IPS-18a (cell line): ENCODE measurements at regions not wholly inside any gene's neighbourhood (a gene's known extent, or its start where the extent isn't known, plus 50 kb on each side); places are given as distances from the start of the nearest gene placed in this dataset.
"Not testable (repeated sequence)": the region's sequence is repeated elsewhere in the genome, so short reads cannot be mapped to it uniquely, and the experiment has no call there.

Experiments
- H3K27ac ChIP-seq: one replicate; pipeline ENCODE4 v1.5.1; 2013; ENCODE audit warnings: low read length
- H3K27me3 ChIP-seq: one replicate; pipeline ENCODE4 v1.6.1; 2013; ENCODE audit warnings: mild to moderate bottlenecking, low read length; ENCODE audit not compliant: control insufficient read depth, insufficient read depth
- H3K36me3 ChIP-seq: one replicate; pipeline ENCODE4 v1.6.1; 2013; ENCODE audit warnings: low read depth, low read length; ENCODE audit not compliant: control insufficient read depth
- H3K4me1 ChIP-seq: one replicate; pipeline ENCODE4 v1.6.1; 2013; ENCODE audit warnings: low read depth, low read length; ENCODE audit not compliant: control insufficient read depth
- H3K4me3 ChIP-seq: one replicate; pipeline ENCODE4 v1.5.1; 2013; ENCODE audit warnings: low read length
- H3K9ac ChIP-seq: one replicate; pipeline ENCODE4 v1.6.1; 2013; ENCODE audit warnings: mild to moderate bottlenecking, low read length, moderate library complexity
- H3K9me3 ChIP-seq: one replicate; pipeline ENCODE4 v1.6.1; 2013; ENCODE audit warnings: low read depth, low read length; ENCODE audit not compliant: control insufficient read depth

DNA sequence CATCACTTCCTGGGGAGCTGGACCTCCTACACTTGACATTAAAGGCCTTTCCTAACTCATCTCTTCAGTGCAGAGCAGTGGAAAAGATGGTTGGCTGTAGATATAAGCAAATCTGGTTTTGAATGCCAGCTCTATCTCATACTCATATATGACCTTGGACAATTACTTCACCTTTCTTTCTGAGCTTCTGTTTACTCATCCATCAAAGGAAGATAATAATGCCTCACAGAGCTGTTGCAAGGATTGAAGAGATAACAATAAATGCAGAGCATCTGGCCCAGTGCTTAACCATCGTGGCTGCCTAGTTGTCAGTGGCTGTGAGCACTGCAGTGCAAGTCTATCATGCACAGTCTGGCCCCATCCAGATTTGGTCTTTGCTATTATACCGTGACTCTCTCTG is 148.1 kb upstream of the EOLA2 start:
- H3K4me1 ChIP-seq, result no peaks in the 10 kb centered on the region
- H3K36me3 ChIP-seq, result no peaks in the 10 kb centered on the region
- H3K9me3 ChIP-seq, result peaks cover 10% of the 10 kb centered on the region
- no peak overlapping the region for H3K27ac ChIP-seq
- no peaks in the 10 kb centered on the region for H3K27me3 ChIP-seq
- no peak overlapping the region for H3K9ac ChIP-seq
- no peak overlapping the region for H3K4me3 ChIP-seq

DNA sequence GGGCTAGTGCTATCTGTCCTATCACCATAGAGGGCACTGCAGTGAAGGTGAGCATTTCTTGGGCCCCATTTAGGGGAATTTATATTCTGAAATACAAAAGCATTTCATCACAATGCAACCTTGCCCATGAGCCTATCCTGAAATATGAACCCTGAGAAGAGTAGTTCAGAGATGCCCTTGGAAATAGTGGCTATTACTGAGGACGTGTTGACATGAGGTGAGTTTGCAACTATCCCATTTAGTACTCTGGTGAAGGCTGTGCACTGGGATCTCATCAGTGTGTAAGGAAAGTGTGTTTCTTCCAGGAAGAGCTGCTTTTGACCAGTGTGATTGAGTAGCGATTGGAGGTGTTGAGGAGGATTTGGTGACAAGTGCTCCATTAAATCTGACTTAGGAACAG is 149.3 kb upstream of the EOLA2 start:
- no peak overlapping the region for H3K9ac ChIP-seq
- H3K9me3 ChIP-seq, result peaks cover 5% of the 10 kb centered on the region
- H3K27ac ChIP-seq, result no peak overlapping the region
- H3K36me3 ChIP-seq, result no peaks in the 10 kb centered on the region
- H3K4me3 ChIP-seq, result no peak overlapping the region
- H3K27me3 ChIP-seq, result no peaks in the 10 kb centered on the region
- H3K4me1 ChIP-seq, result no peaks in the 10 kb centered on the region

DNA sequence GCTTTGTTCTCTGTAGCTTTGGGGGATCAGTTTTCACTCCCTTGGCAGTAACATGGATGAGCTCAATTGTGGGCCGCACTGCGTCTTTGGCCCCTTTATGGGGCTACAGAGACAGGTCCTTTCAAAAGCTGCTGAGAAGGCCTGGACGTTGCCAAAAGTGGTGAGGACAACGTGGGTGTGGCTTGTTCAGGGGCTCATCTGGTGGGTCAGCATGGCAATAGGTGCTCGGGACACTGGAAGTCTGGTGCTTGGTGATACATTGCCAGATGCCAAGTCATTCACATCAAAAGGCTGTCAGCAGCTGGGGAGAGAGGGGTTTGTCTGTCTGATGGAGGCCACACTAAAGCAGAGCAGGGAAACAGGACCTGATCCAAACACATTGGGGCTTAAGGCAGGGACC is 149.8 kb upstream of the EOLA2 start:
- Histone ChIP-seq H3K9me3 (peaks cover under 1% of the 10 kb centered on the region), H3K36me3 (no peaks in the 10 kb centered on the region), H3K4me3 (no peak overlapping the region), H3K27ac (no peak overlapping the region), H3K4me1 (no peaks in the 10 kb centered on the region), H3K27me3 (no peaks in the 10 kb centered on the region), H3K9ac (no peak overlapping the region)

DNA sequence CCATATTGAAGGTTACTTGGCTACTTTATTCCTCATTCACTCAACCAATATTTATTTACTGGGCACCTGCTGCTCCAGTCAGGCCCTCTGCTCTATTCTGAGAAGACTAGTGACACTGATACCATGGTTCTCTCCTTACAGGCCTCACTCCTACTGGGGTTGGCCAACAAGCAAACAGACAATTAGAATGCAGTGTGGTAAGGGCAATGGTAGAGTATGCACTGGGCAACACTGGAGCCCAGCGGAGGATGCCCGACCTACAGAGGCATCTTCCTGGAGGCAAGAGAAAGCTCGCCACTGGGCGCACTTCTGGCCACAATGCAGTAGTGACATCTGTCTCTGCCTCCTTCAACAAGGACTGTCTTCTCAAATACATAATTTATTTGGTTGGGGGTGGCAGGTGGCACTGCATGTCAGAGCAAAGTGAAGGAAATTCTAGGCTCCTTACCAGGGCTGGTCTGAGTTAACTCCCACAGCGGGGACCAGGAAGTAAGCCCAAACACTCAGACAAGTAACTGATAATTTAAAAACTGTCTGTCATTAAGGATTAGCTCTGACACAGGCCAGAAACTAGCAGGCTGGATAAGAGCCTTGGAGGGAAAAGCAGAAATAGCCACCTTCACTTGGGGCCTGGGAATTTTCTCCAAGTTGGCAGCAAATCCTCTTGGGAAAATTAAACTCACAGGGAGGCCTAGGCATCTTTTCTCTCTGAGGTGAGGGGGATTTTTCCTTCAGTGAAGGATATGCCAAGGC is 150.7 kb upstream of the EOLA2 start:
- Histone ChIP-seq H3K4me3 (no peak overlapping the region), H3K9me3 (no peaks in the 10 kb centered on the region), H3K36me3 (no peaks in the 10 kb centered on the region), H3K9ac (no peak overlapping the region), H3K27ac (no peak overlapping the region), H3K27me3 (no peaks in the 10 kb centered on the region), H3K4me1 (no peaks in the 10 kb centered on the region)

DNA sequence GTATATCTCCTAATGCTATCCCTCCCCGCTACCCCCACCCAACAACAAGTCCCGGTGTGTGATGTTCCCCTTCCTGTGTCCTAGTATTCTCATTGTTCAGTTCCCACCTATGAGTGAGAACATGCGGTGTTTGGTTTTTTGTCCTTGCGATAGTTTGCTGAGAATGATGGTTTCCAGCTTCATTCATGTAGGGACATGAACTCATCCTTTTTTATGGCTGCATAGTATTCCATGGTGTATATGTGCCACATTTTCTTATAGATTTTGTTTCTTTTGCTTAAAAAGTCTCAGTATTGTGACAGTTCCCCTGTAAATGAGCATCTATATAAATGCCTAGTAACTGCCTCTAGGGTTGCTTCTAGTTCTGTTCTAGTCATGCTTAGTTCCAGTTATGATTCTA is 153.0 kb upstream of the EOLA2 start:
- not testable (repeated sequence) for H3K36me3 ChIP-seq, H3K27ac ChIP-seq, H3K27me3 ChIP-seq, H3K4me1 ChIP-seq, H3K9me3 ChIP-seq, H3K4me3 ChIP-seq, H3K9ac ChIP-seq

DNA sequence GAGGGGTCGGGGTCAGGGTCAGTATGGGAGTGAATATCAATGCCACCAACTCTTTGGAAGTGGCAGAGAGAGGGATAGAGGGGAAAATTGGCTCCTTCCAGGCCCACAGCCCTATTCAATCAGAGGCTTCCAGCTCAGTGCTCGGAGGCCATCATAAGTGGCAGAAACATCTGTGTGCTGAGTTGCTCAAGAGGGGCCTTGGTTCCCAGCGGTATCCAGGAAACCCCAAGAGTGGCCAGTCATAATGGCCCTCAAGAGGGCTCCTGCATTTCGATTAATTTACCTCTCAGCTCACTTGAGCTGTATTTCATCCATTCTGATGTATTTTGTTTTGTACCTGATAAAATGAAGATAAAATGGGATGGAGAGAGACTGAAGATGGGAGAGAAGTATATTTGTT is 154.3 kb upstream of the EOLA2 start:
- H3K9ac ChIP-seq, result no peak overlapping the region
- H3K4me3 ChIP-seq, result no peak overlapping the region
- no peaks in the 10 kb centered on the region for H3K4me1 ChIP-seq
- no peaks in the 10 kb centered on the region for H3K36me3 ChIP-seq
- no peak overlapping the region for H3K27ac ChIP-seq
- no peaks in the 10 kb centered on the region for H3K27me3 ChIP-seq
- no peaks in the 10 kb centered on the region for H3K9me3 ChIP-seq

DNA sequence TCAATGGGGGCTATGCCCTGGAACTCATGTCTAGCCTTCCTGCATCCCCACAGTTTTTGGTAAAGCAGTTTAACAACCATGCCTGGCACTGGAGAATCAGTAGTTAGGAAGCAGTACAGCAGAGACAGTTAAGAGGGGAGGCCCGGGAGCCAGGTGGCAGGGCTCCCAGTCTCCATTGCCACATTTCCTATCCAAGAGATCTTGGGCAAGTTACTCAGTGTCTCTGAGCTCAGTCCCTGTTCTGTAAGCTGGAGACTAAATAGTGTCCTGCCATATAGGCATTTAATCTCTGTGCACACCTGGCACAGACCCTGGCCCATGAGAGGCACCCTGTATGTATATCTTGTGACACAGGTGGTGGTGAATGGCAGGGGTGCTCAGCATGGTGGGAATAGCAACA is 156.1 kb upstream of the EOLA2 start:
- Histone ChIP-seq H3K27me3 (no peaks in the 10 kb centered on the region), H3K9me3 (peaks cover 4% of the 10 kb centered on the region), H3K27ac (no peak overlapping the region), H3K4me1 (no peaks in the 10 kb centered on the region), H3K9ac (no peak overlapping the region), H3K36me3 (no peaks in the 10 kb centered on the region), H3K4me3 (no peak overlapping the region)

DNA sequence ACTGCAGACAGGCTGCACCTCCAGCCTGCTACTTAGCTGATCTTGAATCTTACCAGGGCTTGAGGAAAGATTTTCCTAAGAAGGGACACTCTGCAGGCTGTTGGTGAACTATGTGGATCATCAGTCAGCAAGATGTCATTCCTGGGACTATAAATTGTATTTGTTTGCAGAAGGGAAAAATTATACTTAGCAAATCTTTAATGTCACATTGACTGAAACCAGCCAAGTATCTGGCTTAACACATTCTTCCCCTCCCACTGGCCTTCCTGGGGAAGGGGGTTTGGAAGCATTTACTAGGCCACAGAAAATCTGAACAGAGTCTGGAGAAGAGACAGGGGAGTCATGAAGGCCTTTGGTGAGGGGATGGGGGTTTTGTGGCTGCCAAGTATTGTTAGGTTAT is 156.7 kb upstream of the EOLA2 start:
- Histone ChIP-seq H3K4me1 (no peaks in the 10 kb centered on the region), H3K27me3 (no peaks in the 10 kb centered on the region), H3K4me3 (no peak overlapping the region), H3K36me3 (no peaks in the 10 kb centered on the region), H3K9me3 (peaks cover 4% of the 10 kb centered on the region), H3K27ac (no peak overlapping the region), H3K9ac (no peak overlapping the region)

DNA sequence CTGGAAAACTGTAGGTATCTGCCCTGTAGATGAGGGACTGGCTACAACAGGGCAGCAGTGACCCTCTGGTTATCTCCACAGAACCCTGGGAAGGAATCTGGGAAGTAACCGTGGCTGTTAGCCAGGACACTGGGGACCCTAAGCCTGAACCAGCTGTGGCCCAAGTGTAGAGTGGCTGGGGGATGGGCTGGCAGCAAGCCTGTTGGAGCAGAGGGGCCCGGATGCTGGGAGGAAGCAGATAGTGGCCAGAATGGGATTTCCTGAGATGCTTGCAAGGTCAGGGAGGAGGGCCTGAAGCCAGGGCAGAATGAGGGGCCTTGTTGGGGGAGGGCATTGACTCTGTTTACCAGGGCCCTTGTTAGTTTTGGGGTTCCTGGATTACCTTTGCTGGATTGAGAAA is 161.0 kb upstream of the EOLA2 start:
- H3K9ac ChIP-seq, result no peak overlapping the region
- H3K27me3 ChIP-seq, result no peaks in the 10 kb centered on the region
- no peak overlapping the region for H3K4me3 ChIP-seq
- H3K36me3 ChIP-seq, result no peaks in the 10 kb centered on the region
- no peaks in the 10 kb centered on the region for H3K4me1 ChIP-seq
- H3K27ac ChIP-seq, result no peak overlapping the region
- peaks cover 10% of the 10 kb centered on the region for H3K9me3 ChIP-seq

DNA sequence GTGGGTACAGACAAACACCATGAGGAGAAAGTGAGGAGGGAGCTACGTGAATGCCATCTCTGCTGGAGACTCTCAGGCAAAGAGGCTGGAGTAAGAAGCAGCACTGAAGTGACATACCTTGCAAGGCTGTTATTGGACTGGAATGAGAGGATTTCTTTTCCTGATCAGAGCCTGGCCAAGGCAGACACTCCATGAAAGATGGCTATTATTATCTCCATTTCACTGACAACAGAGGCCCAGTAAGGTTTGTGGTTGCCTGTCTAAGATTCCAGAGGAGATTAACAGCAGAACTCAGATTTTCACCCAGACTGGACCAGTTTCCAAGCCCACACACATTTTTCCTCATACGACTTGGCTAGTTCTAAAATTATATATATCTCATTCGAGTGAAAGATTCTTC is 162.0 kb upstream of the EOLA2 start:
- Histone ChIP-seq H3K9ac (no peak overlapping the region), H3K4me1 (no peaks in the 10 kb centered on the region), H3K27ac (no peak overlapping the region), H3K36me3 (no peaks in the 10 kb centered on the region), H3K9me3 (peaks cover 10% of the 10 kb centered on the region), H3K4me3 (no peak overlapping the region), H3K27me3 (no peaks in the 10 kb centered on the region)

DNA sequence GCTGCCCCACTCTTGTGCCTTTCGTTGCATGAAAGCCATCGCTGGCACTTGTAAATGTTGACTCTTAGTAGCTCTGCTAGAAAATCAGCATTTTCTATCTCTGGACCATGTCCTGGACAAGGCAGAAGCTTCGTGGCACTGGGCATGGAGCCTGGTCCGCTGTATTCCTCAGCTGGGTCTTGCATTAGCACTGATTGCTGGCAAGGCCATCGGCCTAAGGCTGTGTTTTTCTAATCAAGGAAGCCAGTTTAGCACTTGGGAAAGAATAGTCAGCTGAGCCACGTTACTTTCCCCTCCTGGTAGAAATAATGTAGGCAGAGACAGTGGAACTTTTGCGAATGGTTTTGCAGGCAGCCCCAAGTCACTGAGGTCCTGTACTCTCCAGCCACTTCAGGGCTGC is 180.2 kb upstream of the EOLA2 start:
- no peaks in the 10 kb centered on the region for H3K4me1 ChIP-seq

DNA sequence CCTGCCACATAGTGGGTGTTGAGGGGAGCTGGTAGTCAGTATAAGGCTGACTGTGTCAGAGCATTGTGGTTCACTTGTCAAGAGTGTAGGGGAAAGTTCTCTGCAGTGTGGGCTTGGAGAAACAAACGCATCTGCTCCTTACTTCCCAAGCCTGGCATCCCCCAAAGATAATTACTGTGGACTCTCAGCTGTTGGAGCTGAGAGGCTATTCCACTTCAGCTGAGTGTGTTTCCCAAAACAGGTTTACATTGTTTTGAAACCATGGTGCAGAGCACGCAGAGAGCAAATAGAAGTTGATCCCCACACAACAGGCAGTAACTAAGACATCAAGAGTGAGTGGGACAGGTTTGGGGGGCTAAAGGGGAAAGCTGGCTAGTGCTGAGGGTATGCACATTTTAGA is 181.0 kb upstream of the EOLA2 start:
- Histone ChIP-seq H3K9me3 (peaks cover 5% of the 10 kb centered on the region), H3K27me3 (no peaks in the 10 kb centered on the region), H3K4me3 (no peak overlapping the region)

More for the DNA sequence above, 180.2 kb upstream of the EOLA2 start:
- Histone ChIP-seq H3K27me3 (no peaks in the 10 kb centered on the region), H3K9ac (no peak overlapping the region), H3K9me3 (peaks cover 11% of the 10 kb centered on the region), H3K27ac (no peak overlapping the region), H3K4me3 (no peak overlapping the region), H3K36me3 (no peaks in the 10 kb centered on the region)

More for the DNA sequence above, 181.0 kb upstream of the EOLA2 start:
- Histone ChIP-seq H3K36me3 (no peaks in the 10 kb centered on the region), H3K4me1 (no peaks in the 10 kb centered on the region), H3K9ac (no peak overlapping the region), H3K27ac (no peak overlapping the region)
